ENCODE measurements at regions not wholly inside any gene's neighbourhood (a gene's known extent, or its start where the extent isn't known, plus 50 kb on each side); places are given as distances from the start of the nearest gene placed in this dataset.

DNA sequence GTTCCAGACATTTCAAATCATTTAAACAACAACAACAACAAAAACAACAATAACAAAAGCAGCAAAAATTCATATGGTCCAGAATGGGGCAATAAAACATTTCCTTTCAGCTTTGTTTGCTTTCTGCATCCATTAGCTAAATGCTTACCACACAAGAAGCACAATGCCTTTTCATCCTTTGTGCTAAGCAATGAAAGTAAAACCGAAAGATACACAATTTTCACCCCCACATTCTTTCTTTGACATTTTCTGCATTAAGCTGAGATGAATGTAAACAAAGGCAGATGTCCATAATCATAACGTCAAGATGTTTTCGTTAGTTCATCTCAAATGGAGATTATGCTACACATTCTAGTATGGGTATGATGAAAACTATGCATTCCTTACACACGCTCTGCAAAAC is 568.5 kb downstream of the SLITRK6 start:
- ChIA-PET POLR2A (no interaction called here), CTCF (no interaction called here)
- TF ChIP-seq CTCF (IDR thresholded peaks at IDR 0.05; ENCODE audit: control extremely low read depth, extremely low read depth, low read depth, missing control alignments): no peak
- DNase-seq (ENCODE audit: extremely low spot score): no peak

DNA sequence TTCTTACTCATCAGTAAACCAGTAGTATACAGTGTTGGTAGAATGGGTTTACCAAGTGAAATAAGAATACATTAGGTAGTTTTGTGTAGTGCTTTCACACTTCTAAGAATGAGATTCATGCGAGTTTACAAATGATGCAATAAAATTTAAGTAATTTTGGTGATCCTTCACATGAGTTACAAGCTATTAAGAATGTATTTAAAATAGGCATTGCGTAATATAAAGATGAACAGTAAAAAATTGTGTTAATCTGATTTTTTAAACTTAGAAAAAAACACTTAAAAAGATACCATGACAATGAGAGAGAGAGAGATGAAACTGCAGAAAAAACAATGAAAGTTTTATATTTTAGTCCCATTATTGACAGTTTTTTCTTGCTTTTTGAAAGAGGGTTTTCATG is 570.5 kb downstream of the SLITRK6 start:
- CTCF ChIA-PET: no interaction called here
- no peak for DNase-seq (ENCODE audit: extremely low spot score)
- POLR2A ChIA-PET: no interaction called here
- TF ChIP-seq CTCF (IDR thresholded peaks at IDR 0.05; ENCODE audit: control extremely low read depth, extremely low read depth, low read depth, missing control alignments): no peak

- no peak for DNase-seq (ENCODE audit: extremely low spot score)
- POLR2A ChIA-PET: no interaction called here
- TF ChIP-seq CTCF (IDR thresholded peaks at IDR 0.05; ENCODE audit: control extremely low read depth, extremely low read depth, low read depth, missing control alignments): no peak
- CTCF ChIA-PET: no interaction called here
Measured at GRCh38 chr13:85223883-85224656, 575.1 kb downstream of the SLITRK6 start.

DNA sequence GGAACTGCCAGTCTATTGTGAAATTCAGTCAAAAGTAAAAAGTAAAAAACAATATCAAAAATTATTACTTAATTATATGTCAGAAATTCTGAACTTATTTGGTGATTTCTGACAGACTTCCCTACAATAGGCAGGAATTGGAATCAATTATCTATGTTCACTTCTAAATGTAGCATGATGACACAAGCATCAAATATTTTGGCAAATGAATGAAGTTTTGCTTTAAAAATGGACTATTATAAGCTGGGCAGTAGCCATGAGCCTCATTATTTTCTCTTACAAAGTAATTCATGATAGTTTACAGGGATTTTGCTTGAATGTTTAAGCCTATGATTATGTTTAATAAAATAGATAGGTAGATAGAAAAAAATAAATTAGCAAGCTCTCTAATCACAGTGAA is 582.6 kb downstream of the SLITRK6 start:
- DNase-seq (ENCODE audit: extremely low spot score): no peak
- no peak for TF ChIP-seq CTCF (IDR thresholded peaks at IDR 0.05; ENCODE audit: control extremely low read depth, extremely low read depth, low read depth, missing control alignments)
- POLR2A ChIA-PET: no interaction called here
- CTCF ChIA-PET: no interaction called here

DNA sequence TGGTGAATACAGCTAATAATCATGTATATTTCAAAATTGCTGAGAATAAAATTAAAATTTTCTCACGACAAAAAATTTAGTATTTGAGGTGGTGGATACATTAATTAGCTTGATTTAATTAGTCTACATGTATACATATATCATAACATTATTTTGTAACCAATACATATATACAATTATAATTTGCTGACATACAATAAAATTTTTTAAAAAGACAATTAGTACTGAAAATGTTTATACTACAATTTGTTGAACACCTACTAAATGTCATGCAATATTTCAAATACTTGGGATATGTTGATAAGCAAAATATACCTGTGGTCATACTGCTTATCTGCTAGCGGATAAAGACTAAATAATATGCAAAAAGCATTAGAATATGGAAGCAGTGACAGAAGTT is 586.5 kb downstream of the SLITRK6 start:
- DNase-seq (ENCODE audit: extremely low spot score): no peak
- POLR2A ChIA-PET: no interaction called here
- TF ChIP-seq CTCF (IDR thresholded peaks at IDR 0.05; ENCODE audit: control extremely low read depth, extremely low read depth, low read depth, missing control alignments): no peak
- CTCF ChIA-PET: no interaction called here

- POLR2A ChIA-PET: no interaction called here
- CTCF ChIA-PET: interaction anchor here (1.1 kb wide), 1 partner anchor 12 kb away, joined by 3 read pairs; no protein-coding TSS in a partner anchor
- DNase-seq (ENCODE audit: extremely low spot score): no peak
- TF ChIP-seq CTCF (IDR thresholded peaks at IDR 0.05; ENCODE audit: control extremely low read depth, extremely low read depth, low read depth, missing control alignments): no peak
Measured at GRCh38 chr13:85204668-85205344, 594.4 kb downstream of the SLITRK6 start.

Measured in GM10248 (cell line).